NCI-H1092 treated with DMSO at 0.1 percent for 48 hours (cell line): ENCODE measurements at regions not wholly inside any gene's neighbourhood (a gene's known extent, or its start where the extent isn't known, plus 50 kb on each side); places are given as distances from the start of the nearest gene placed in this dataset.

Experiments
- DNase-seq: peaks from one replicate; lab custom pipeline; 2025; lab: John Stamatoyannopoulos, UW

- no peak for DNase-seq
These were observed 269.6 kb downstream of the PARN start for GRCh38 chr16:14360326-14361037.

DNA sequence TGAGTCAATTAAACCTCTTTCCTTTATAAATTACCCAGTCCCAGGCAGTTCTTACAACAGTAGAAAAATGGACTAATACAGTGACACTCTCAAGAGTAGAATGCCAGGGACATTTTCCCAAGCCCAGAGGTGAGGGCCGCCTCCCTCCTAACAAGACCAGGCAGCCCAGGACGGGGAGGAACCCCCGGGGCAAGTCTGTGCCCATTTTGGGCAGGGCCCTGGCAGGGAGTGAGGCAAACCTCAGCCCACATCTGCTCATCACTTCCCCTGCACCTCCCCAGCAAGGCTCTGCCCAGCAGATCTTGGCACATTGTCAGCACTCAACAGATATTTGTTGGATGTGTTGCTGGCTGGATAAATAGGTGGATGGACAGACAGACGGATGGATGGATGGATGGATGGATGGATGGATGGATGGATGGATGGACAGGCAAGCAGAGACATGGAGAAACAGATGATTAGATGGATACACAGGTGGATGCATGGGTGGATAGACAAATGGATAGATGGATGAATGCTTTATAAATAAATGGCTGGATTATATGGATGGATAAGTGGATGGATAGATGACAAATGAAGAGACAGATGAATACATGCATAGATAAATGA lies 271.3 kb downstream of the PARN start:
- DNase-seq, result no peak

- no peak for DNase-seq
These were observed 272.7 kb downstream of the PARN start for GRCh38 chr16:14357328-14357727.

DNA sequence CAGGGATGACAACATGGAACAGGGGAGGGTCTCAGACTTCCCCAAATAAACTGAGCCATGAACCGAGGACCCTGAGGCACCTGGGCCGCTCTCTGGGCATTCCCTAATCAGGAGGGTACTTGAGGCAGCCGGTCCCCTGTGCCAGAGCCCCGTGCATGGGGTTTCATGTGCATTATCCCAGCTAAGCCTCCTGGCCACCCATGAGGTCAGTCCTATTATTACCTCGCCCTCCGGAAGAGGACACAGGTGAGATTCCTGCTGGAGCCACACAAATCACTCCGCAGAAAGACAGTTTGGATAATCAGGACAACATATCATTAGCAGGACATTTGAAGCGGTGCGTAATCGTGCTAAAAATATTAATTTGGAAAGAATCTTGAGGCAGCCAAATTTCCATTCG lies 274.0 kb downstream of the PARN start:
- no peak for DNase-seq

- DNase-seq, result no peak
These were observed 275.3 kb downstream of the PARN start for GRCh38 chr16:14354561-14355351.

- peak; percentile 11 for DNase-seq
These were observed 276.7 kb downstream of the PARN start for GRCh38 chr16:14353340-14353739.

DNA sequence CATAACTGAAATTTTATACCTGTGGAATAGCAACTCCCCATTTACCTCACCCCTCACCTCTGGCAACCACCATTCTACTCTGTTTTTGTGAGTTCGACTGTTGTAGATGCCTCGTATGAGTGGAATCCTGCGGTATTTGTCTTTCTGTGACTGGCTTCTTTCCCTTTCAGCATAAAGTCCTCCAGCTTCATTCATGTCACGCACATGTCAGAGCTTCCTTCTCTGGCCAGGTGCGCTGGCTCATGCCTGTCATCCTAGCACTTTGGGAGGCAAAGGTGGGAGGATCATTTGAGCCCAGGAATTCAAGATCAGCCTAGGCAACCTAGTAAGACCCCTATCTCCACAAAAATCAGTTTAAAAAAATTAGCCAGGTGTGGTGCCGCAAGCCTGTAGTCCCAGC lies 278.4 kb downstream of the PARN start:
- DNase-seq, result no peak

- no peak for DNase-seq
These were observed 279.4 kb downstream of the PARN start for GRCh38 chr16:14350626-14351025.

- no peak for DNase-seq
These were observed 279.0 kb downstream of the MRTFB start for GRCh38 chr16:14350081-14350480.

GRCh38 chr16:14347706-14348105 lies 276.6 kb downstream of the MRTFB start:
- DNase-seq, result no peak

DNA sequence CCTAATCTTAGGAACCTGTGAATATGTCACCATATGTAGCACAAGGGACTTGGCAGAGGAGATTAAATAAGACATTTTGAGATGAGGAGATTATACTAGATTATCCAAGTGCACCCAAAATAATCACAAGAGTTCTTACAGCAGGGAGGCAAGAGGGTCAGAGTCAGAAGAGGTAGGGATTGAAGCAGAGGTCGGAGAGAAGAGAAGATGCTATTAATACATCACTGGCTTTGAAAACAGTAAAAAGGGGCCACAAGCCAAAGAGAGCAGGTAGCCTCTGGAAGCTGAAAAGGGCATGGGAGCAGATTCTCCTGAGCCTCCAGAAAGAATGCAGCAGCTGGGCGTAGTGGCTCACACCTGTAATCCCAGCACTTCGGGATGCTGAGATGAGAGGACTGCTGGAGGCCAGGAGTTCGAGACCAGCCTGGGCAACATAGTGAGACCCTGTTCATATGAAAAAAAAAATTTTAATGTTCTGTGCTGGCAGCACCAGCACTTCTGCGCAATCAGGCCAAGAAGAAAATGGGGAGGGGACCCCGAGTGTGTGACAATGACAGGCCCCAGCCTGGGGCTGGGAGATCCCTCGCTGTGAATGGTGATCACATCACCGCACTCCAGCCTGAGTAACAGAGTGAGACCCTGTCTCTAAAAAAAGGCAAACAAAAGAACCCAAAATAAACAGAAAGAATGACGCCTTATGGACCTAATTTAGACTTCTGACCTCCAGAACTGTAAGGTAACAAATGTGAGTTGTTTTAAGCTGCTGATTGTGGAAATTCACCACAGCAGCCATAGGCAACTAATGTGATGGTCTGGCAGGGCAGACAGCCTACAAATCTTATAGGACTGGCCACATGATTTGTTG lies 275.4 kb downstream of the MRTFB start:
- DNase-seq, result no peak

GRCh38 chr16:14345512-14346115 lies 274.5 kb downstream of the MRTFB start:
- no peak for DNase-seq

DNA sequence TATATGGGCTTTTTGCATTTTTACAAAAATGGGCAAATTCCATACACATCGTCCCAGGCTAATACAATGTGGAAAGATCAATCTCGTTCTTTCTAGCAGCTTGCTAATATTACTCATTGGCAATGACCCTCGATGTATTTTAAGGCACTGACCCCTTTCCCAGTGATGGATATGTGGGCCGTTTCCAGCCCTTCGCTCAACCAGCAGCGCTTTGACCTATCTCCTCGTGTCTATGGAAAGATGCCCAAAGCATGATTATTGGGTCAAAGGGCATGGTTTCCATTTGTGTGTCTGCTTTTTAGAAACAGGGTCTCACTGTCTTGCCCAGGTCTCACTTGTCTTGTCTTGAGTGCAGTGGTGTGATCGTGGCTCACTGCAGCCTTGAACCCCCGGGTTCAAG lies 273.8 kb downstream of the MRTFB start:
- DNase-seq, result no peak

DNA sequence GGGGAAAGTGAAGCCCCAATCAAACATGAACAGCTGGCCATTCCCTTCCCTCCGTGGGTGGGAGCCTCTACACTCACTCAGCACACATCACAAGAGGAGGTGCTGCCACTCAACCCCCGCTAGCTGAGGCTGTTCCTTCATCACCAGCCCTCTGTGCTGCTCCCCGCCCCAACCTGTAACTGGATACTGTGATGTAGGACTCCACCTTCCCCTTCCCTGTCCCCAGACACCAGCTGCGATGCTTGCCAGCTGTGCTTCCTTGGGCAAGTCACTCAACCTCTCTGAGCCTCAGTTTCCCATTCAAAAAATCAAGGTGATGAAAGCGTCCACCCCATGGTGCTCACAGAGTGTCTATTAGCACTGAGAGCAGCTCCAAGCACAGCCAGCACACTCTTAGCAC lies 273.2 kb downstream of the MRTFB start:
- DNase-seq, result no peak

DNA sequence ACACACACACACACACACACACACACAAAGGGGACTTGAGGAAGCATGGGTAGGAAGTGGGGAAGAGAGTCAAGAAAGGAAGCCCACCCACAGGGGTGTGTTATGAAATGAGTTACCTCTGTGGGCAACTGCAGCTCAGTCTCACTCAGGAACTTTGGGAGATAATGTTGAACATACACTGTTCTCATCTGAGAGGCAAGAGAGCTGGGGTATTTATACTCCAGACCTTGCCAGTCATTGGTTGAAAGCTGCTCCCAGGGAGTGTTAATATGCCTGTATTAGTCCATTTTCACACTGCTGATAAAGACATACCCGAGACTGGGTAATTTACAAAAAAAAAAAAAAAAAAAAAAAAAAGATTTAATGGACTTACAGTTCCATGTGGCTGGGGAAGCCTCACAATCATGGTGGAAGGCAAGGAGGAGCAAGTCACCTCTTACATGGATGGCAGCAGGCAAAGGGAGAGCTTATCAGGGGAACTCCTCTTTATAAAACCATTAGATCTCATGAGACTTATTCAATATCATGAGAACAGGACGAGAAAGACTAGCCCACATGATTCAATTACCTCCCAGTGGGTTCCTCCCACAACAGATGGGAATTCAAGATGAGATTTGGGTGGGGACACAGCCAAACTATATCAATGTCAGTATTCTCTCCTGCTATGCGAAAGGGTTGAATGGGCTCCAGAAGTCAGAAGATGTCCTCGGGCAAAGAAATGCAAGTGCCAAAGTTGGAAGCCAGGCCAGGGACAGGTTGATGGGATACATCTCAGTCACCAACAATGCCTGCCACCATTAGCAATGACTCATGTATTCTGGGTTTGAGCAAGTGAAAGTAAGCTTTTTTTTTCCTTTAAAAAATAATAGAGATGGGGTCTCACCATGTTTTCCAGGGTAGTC lies 270.5 kb downstream of the MRTFB start:
- no peak for DNase-seq

- DNase-seq, result no peak
These were observed 268.6 kb downstream of the MRTFB start for GRCh38 chr16:14339694-14340093.

GRCh38 chr16:14338969-14339368 lies 267.9 kb downstream of the MRTFB start:
- no peak for DNase-seq

GRCh38 chr16:14338236-14338635 lies 267.1 kb downstream of the MRTFB start:
- DNase-seq, result no peak

DNA sequence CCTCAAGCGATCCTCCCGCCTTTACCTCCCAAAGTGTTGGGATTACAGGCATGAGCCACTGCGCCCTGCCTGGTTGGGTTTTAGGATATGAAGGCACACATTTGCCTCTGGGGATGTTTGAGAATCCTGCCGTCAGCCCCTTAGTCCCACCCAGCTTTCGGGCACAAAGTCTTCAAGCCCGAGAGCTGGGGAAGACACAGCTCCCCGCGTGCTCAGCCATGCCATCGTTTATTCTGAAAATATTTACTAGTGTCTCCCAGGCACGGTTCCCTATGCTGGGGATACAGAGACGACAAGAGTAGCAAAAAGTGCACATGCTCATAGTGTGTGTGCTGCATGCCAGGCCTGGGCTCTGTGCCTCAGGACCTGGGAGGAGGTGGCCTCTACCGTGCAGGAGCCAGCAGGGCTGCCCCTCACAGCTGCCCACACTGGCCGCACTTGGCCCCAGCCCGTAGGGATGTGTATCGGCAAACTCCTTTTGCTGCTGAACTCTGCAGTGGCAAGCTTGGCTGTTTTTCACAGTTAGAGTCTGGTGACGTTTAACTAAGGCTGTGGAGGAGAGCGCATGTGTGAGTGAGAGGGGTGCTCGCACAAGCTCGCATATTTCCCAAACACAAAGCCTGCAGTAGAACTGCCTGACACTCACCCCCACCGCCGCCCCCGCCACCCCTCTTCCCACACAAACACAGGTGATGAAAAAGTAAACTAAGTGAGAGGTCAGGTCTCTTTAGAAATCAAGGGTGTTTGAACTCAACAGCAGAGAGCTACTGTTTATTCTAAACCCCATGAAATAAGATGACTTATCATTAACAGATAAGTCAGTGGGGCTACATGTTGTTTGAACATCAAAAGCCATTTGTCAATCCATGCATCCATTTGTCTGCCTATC lies 266.4 kb downstream of the MRTFB start:
- DNase-seq, result no peak

DNA sequence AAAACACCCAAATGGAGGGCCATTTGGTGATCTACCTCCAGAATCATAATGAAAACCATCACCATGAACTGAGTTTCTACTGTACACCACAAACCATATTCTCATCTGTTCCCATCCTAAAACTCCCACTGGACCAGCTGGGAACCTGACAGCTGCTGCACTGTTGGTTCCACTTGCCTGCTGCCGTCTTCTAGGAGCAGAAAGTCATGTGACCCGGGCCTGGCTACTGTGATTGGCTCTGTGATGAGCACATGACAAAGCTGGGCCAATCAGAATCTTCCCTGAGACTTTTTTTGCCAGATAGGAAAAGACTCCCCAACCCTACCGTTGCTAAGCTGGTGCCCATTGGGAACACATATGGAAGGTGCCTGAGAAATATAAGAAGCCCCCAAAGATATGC lies 264.2 kb downstream of the MRTFB start:
- DNase-seq, result no peak
